Medulla oblongata (tissue), 1 donor: ENCODE measurements at regions not wholly inside any gene's neighbourhood (a gene's known extent, or its start where the extent isn't known, plus 50 kb on each side); places are given as distances from the start of the nearest gene placed in this dataset.
A peak's percentile ranks its signal among the peaks of the same experiment; 100 is the strongest.
"Not testable (repeated sequence)": the region's sequence is repeated elsewhere in the genome, so short reads cannot be mapped to it uniquely, and the experiment has no call there.

ENCODE experiments used
- DNase-seq: peaks from one replicate; pipeline ENCODE4 v3.0.0-alpha.2; 2015; ENCODE audit errors: extremely low spot score

- no peak for DNase-seq
Measured at GRCh38 chr1:229710746-229711145, 84.7 kb downstream of the URB2 start.

GRCh38 chr1:229714306-229714705 lies 88.3 kb downstream of the URB2 start:
- DNase-seq, result no peak

- DNase-seq, result no peak
Measured at GRCh38 chr1:229714964-229715603, 89.0 kb downstream of the URB2 start.

- DNase-seq, result no peak
Measured at GRCh38 chr1:229716069-229716468, 90.0 kb downstream of the URB2 start.

GRCh38 chr1:229716704-229717103 lies 90.7 kb downstream of the URB2 start:
- DNase-seq, result peak; percentile 16

- no peak for DNase-seq
Measured at GRCh38 chr1:229717786-229718576, 91.9 kb downstream of the URB2 start.

GRCh38 chr1:229726061-229726460 lies 100.0 kb downstream of the URB2 start:
- DNase-seq, result no peak

- DNase-seq, result no peak
Measured at GRCh38 chr1:229729916-229730315, 103.9 kb downstream of the URB2 start.

- no peak for DNase-seq
Measured at GRCh38 chr1:229730573-229730972, 104.5 kb downstream of the URB2 start.

GRCh38 chr1:229732061-229732460 lies 106.0 kb downstream of the URB2 start:
- DNase-seq, result no peak

- no peak for DNase-seq
Measured at GRCh38 chr1:229736376-229736775, 110.3 kb downstream of the URB2 start.

- DNase-seq, result not testable (repeated sequence)
Measured at GRCh38 chr1:229742614-229743013, 116.6 kb downstream of the URB2 start.

GRCh38 chr1:229749992-229750391 lies 123.9 kb downstream of the URB2 start:
- peak; percentile 13 for DNase-seq

GRCh38 chr1:229751610-229752009 lies 125.6 kb downstream of the URB2 start:
- peak; percentile 12 for DNase-seq

GRCh38 chr1:229752679-229753078 lies 126.6 kb downstream of the URB2 start:
- DNase-seq, result no peak

GRCh38 chr1:229753764-229754551 lies 127.9 kb downstream of the URB2 start:
- peak; percentile 20 for DNase-seq

GRCh38 chr1:229756666-229757065 lies 130.6 kb downstream of the URB2 start:
- no peak for DNase-seq

GRCh38 chr1:229757226-229757625 lies 131.2 kb downstream of the URB2 start:
- DNase-seq, result no peak

- no peak for DNase-seq
Measured at GRCh38 chr1:229758101-229759036, 132.3 kb downstream of the URB2 start.

- DNase-seq, result no peak
Measured at GRCh38 chr1:229759037-229759435, 133.0 kb downstream of the URB2 start.

- DNase-seq, result no peak
Measured at GRCh38 chr1:229759586-229759985, 133.5 kb downstream of the URB2 start.
